HEK293 (cell line): ENCODE measurements at regions not wholly inside any gene's neighbourhood (a gene's known extent, or its start where the extent isn't known, plus 50 kb on each side); places are given as distances from the start of the nearest gene placed in this dataset.

Experiments
- ATF2 ChIP-seq: fragments of 450-650 bp; formaldehyde crosslinking; IDR thresholded peaks from 2 replicates; pipeline ENCODE4 v1.5.1; 2016; ENCODE audit warnings: missing biosample characterization, missing genetic modification characterization, low read depth
- BCL11A ChIP-seq: fragments of 450-650 bp; formaldehyde crosslinking; IDR thresholded peaks from 2 replicates; pipeline ENCODE4 v1.5.1; 2016; ENCODE audit warnings: low read depth, missing biosample characterization, missing genetic modification characterization
- CTCF ChIP-seq: fragments of 450-650 bp; formaldehyde crosslinking; IDR thresholded peaks from 2 replicates; pipeline ENCODE4 v1.5.1; 2016; ENCODE audit warnings: missing biosample characterization, missing genetic modification characterization
- SALL2 ChIP-seq: fragments of 450-650 bp; formaldehyde crosslinking; IDR thresholded peaks from 2 replicates; pipeline ENCODE4 v1.5.0; 2017; ENCODE audit warnings: missing biosample characterization, mild to moderate bottlenecking, missing genetic modification characterization, borderline replicate concordance
- SP7 ChIP-seq: fragments of 450-650 bp; formaldehyde crosslinking; IDR thresholded peaks from 2 replicates; pipeline ENCODE4 v1.5.1; 2016; ENCODE audit warnings: missing biosample characterization, missing genetic modification characterization
- TCF7L2 ChIP-seq: IDR thresholded peaks from 2 replicates; pipeline ENCODE4 v1.6.1; 2011; ENCODE audit warnings: low read depth, mild to moderate bottlenecking, inconsistent platforms, low read length, moderate library complexity, borderline replicate concordance
- ZBTB1 ChIP-seq: fragments of 450-650 bp; formaldehyde crosslinking; IDR thresholded peaks from 2 replicates; pipeline ENCODE4 v1.5.1; 2016; ENCODE audit warnings: missing biosample characterization, missing genetic modification characterization
- ZNF121 ChIP-seq: fragments of 450-650 bp; formaldehyde crosslinking; IDR thresholded peaks from 2 replicates; pipeline ENCODE4 v1.5.1; 2016; ENCODE audit warnings: missing biosample characterization, missing genetic modification characterization
- ZNF214 ChIP-seq: fragments of 450-650 bp; formaldehyde crosslinking; IDR thresholded peaks from 2 replicates; pipeline ENCODE4 v1.5.1; 2017; ENCODE audit warnings: missing biosample characterization, mild to moderate bottlenecking, missing genetic modification characterization, borderline replicate concordance
- ZNF449 ChIP-seq: fragments of 450-650 bp; formaldehyde crosslinking; IDR thresholded peaks from 2 replicates; pipeline ENCODE4 v1.5.1; 2017; ENCODE audit warnings: missing biosample characterization, mild to moderate bottlenecking, missing genetic modification characterization, moderate library complexity

GRCh38 chr6:113496166-113496565 lies 361.0 kb upstream of the MARCKS start:
- TF ChIP-seq CTCF (tag by site-specific recombination), result no peak
- TF ChIP-seq ATF2 (tag by site-specific recombination), result no peak
- TF ChIP-seq ZNF214 (tag by site-specific recombination), result no peak
- TF ChIP-seq BCL11A, result no peak
- no peak for TF ChIP-seq ZBTB1 (tag by site-specific recombination)
- TF ChIP-seq SP7, result no peak
- TF ChIP-seq ZNF449, result no peak
- TF ChIP-seq TCF7L2, result no peak
- no peak for TF ChIP-seq ZNF121 (tag by site-specific recombination)
- TF ChIP-seq SALL2 (tag by site-specific recombination), result no peak
